HCT116 (cell line): ENCODE measurements at regions not wholly inside any gene's neighbourhood (a gene's known extent, or its start where the extent isn't known, plus 50 kb on each side); places are given as distances from the start of the nearest gene placed in this dataset.

ENCODE experiments used
- ATAC-seq: fragments of 200-7000 bp; cut with Tn5 transposase; 2 replicates; pipeline ENCODE4 v1.9.1; 2020; ENCODE audit warnings: mild to moderate bottlenecking, moderate library complexity
- BruUV-seq: library from RNA; stranded (reverse); fragments of 400-500 nt; replicated peaks from 2 replicates; lab custom pipeline; 2021; lab: Mats Ljungman, UMichigan
- CTCF ChIA-PET: fragments of 300-600 bp; sonication (Branson Sonifier 250); formaldehyde crosslinking; loops from one replicate; lab custom pipeline; 2021; ENCODE audit warnings: antibody characterized with exemption; lab: Charles Lee
- POLR2A ChIA-PET: fragments of 300-600, 350-600 bp; sonication (Branson Sonifier 250); formaldehyde crosslinking; loops from one replicate; lab custom pipeline; 2021; ENCODE audit warnings: antibody characterized with exemption; lab: Charles Lee
- RAD21 ChIA-PET, 2 experiments: fragments of 300-600 bp; sonication (Branson Sonifier 250); formaldehyde crosslinking; loops; one replicate each; lab custom pipeline; 2023; ENCODE audit warnings: low total read pairs in 2 of 2; ENCODE audit not compliant: uncharacterized antibody in 2 of 2, unreplicated experiment in 2 of 2, low non-redundant PET in 1 of 2; lab: Charles Lee
- DNase-seq: peaks from one replicate; pipeline ENCODE4 v3.0.0-alpha.2; 2010; ENCODE audit warnings: low read depth, low spot score
- H2AFZ ChIP-seq: fragments of 200-600 bp; shearing (Covaris generic), sonication (generic); 2 replicates; pipeline ENCODE4 v1.6.1; 2017; ENCODE audit warnings: low read depth, mixed run types, mixed read lengths, antibody characterized with exemption, low read length; ENCODE audit not compliant: poor library complexity, severe bottlenecking
- H3K27ac ChIP-seq: 2 replicates; pipeline ENCODE4 v1.5.1; 2012; ENCODE audit warnings: low read depth, low read length
- H3K27me3 ChIP-seq: fragments of 200-600 bp; sonication (generic); 2 replicates; pipeline ENCODE4 v1.6.1; 2016; ENCODE audit warnings: mixed run types, low read length, mixed read lengths; ENCODE audit not compliant: insufficient read depth
- H3K36me3 ChIP-seq, 2 experiments: fragments of 200-500 bp in 1 of 2; fragments of 200-600 bp in 1 of 2; sonication (Bioruptor generic) in 1 of 2; sonication (generic) in 1 of 2; 2 replicates each; pipeline versions ENCODE4 v1.5.1 to v1.6.1; 2014 to 2016; ENCODE audit warnings: low read length in 2 of 2, inconsistent platforms in 1 of 2, mixed read lengths in 1 of 2, mixed run types in 1 of 2; ENCODE audit not compliant: insufficient read depth in 2 of 2, control insufficient read depth in 1 of 2
- H3K4me1 ChIP-seq, 2 experiments: fragments of 200-600 bp in 1 of 2; sonication (generic) in 1 of 2; 2 replicates each; pipeline versions ENCODE4 v1.5.1 to v1.6.1; 2012 to 2017; ENCODE audit warnings: low read length in 2 of 2, inconsistent platforms in 1 of 2, mild to moderate bottlenecking in 1 of 2, mixed read lengths in 1 of 2, mixed run types in 1 of 2, moderate library complexity in 1 of 2; ENCODE audit not compliant: insufficient read depth in 2 of 2, control insufficient read depth in 1 of 2
- H3K4me2 ChIP-seq: fragments of 200-600 bp; sonication (generic); 2 replicates; pipeline ENCODE4 v1.6.1; 2017; ENCODE audit warnings: mixed run types, low read length, mixed read lengths
- H3K4me3 ChIP-seq, 2 experiments: fragments of 200-600 bp in 1 of 2; sonication (generic) in 1 of 2; replicated peaks in 1 of 2; 2 replicates each; pipeline ENCODE4 v1.5.1; 2011 to 2016; ENCODE audit warnings: low read length in 2 of 2, control low read depth in 1 of 2, low read depth in 1 of 2, mild to moderate bottlenecking in 1 of 2, mixed read lengths in 1 of 2, mixed run types in 1 of 2
- H3K79me2 ChIP-seq: fragments of 200-600 bp; sonication (generic); 2 replicates; pipeline ENCODE4 v1.6.1; 2017; ENCODE audit warnings: mild to moderate bottlenecking, mixed run types, low read length, moderate library complexity, mixed read lengths; ENCODE audit not compliant: insufficient read depth
- H3K9ac ChIP-seq: fragments of 200-600 bp; sonication (generic); 2 replicates; pipeline ENCODE4 v1.6.1; 2016; ENCODE audit warnings: low read length, mixed read lengths
- H3K9me2 ChIP-seq: fragments of 200-600 bp; sonication (generic), shearing (Covaris generic); 2 replicates; pipeline ENCODE4 v1.6.1; 2017; ENCODE audit warnings: mixed run types, mild to moderate bottlenecking, moderate library complexity; ENCODE audit not compliant: insufficient read depth
- H3K9me3 ChIP-seq, 2 experiments: fragments of 200-500 bp in 1 of 2; fragments of 200-600 bp in 1 of 2; sonication (Bioruptor generic) in 1 of 2; sonication (generic) in 1 of 2; 2 replicates each; pipeline ENCODE4 v1.6.1; 2014 to 2017; ENCODE audit warnings: low read length in 2 of 2, mixed read lengths in 2 of 2, inconsistent platforms in 1 of 2, low read depth in 1 of 2, mild to moderate bottlenecking in 1 of 2, mixed run types in 1 of 2, moderate library complexity in 1 of 2; ENCODE audit not compliant: control insufficient read depth in 1 of 2, insufficient read depth in 1 of 2
- H4K20me1 ChIP-seq: fragments of 200-600 bp; sonication (generic), shearing (Covaris generic); 2 replicates; pipeline ENCODE4 v1.6.1; 2017; ENCODE audit warnings: mixed run types, mild to moderate bottlenecking, moderate library complexity; ENCODE audit not compliant: insufficient read depth
- CBX3 ChIP-seq: IDR thresholded peaks from 2 replicates; pipeline ENCODE4 v1.6.1; 2012; ENCODE audit warnings: low read depth
- CEBPB ChIP-seq: IDR thresholded peaks from 2 replicates; pipeline ENCODE4 v1.6.1; 2012; ENCODE audit warnings: low read depth
- CTCF ChIP-seq, 3 experiments: fragments of 200-600 bp in 1 of 3; sonication (generic) in 1 of 3; IDR thresholded peaks in 2 of 3; conservative IDR thresholded peaks in 1 of 3; 2 replicates each; pipeline ENCODE4 v1.5.1; 2012 to 2017; ENCODE audit warnings: low read depth in 2 of 3, low read length in 2 of 3, antibody characterized with exemption in 1 of 3, borderline replicate concordance in 1 of 3, control low read depth in 1 of 3, mild to moderate bottlenecking in 1 of 3, mixed read lengths in 1 of 3, mixed run types in 1 of 3, moderate library complexity in 1 of 3; ENCODE audit not compliant: insufficient read depth in 1 of 3
- EGR1 ChIP-seq: IDR thresholded peaks from 2 replicates; pipeline ENCODE4 v1.6.1; 2012; ENCODE audit warnings: low read depth
- EZH2phosphoT487 ChIP-seq: fragments of 200-600 bp; IDR thresholded peaks from 2 replicates; pipeline ENCODE4 v1.6.1; 2018; ENCODE audit warnings: antibody characterized with exemption, borderline replicate concordance
- FOSL1 ChIP-seq: IDR thresholded peaks from 2 replicates; pipeline ENCODE4 v1.6.1; 2012; ENCODE audit warnings: low read depth
- POLR2A ChIP-seq: IDR thresholded peaks from 2 replicates; pipeline ENCODE4 v1.7.0; 2011; ENCODE audit warnings: borderline replicate concordance; ENCODE audit not compliant: insufficient read depth, insufficient read length; ENCODE audit errors: extremely low read depth
- POLR2AphosphoS5 ChIP-seq: IDR thresholded peaks from 2 replicates; pipeline ENCODE4 v1.6.1; 2011; ENCODE audit warnings: mild to moderate bottlenecking, low read depth, low read length, moderate library complexity
- RAD21 ChIP-seq: IDR thresholded peaks from 2 replicates; pipeline ENCODE4 v1.6.1; 2012; ENCODE audit warnings: low read depth, mild to moderate bottlenecking
- REST ChIP-seq: IDR thresholded peaks from 2 replicates; pipeline ENCODE4 v1.6.1; 2012; ENCODE audit warnings: low read depth
- SIN3A ChIP-seq: IDR thresholded peaks from 2 replicates; pipeline ENCODE4 v1.6.1; 2012; ENCODE audit warnings: low read depth
- SP1 ChIP-seq: IDR thresholded peaks from 2 replicates; pipeline ENCODE4 v1.6.1; 2012; ENCODE audit warnings: low read depth
- SRF ChIP-seq: IDR thresholded peaks from 2 replicates; pipeline ENCODE4 v1.6.1; 2012; ENCODE audit warnings: low read depth
- ZFX ChIP-seq: fragments of 450-650 bp; IDR thresholded peaks from 2 replicates; pipeline ENCODE4 v1.6.1; 2017
- intact Hi-C: fragments of 100-400 bp; cut with micrococcal nuclease; formaldehyde crosslinking; loops from 2 replicates; pipeline ENCODE4 v1.10.0; 2022
- TF ChIP-seq, protein P1 (sequence below): IDR thresholded peaks from 2 replicates; pipeline ENCODE4 v1.6.1; 2012
- TF ChIP-seq, protein P2 (sequence below): IDR thresholded peaks from 2 replicates; pipeline ENCODE4 v1.6.1; 2012
- TF ChIP-seq, protein P3 (sequence below): IDR thresholded peaks from 2 replicates; pipeline ENCODE4 v1.6.1; 2011; ENCODE audit warnings: mild to moderate bottlenecking, low read length, moderate library complexity; ENCODE audit not compliant: insufficient replicate concordance; ENCODE audit errors: extremely low read depth

DNA sequence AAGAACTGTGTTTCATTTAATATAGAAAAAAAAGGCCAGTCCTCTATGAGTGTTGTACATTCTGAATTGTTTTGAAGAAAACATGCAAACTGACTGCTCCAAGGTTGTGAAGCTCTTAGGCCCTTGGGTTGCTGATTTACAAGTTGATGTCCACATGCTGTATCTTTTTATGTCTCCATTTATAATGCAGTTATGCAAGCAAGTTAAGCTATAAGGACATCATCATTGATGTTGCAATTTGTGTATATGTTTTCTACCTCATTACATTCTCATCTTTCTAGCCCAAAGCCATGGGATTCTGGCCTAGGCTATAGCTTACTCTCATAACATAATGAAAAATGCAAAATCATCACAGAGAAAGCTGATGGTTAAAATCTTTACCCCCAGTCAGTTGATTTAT lies 245.7 kb upstream of the AGTR1 start:
- H3K27me3 ChIP-seq, result no peaks in the 10 kb centered on the region
- no peaks in the 10 kb centered on the region for H3K9me2 ChIP-seq
- H3K79me2 ChIP-seq, result no peaks in the 10 kb centered on the region
- no peaks in the 10 kb centered on the region for H3K9me3 ChIP-seq
- no peak overlapping the region for H3K4me2 ChIP-seq
- no TSS peak for BruUV-seq
- ChIA-PET POLR2A (no interaction called here), CTCF (no interaction called here), RAD21 (no interaction called here)
- H3K36me3 ChIP-seq, result no peaks in the 10 kb centered on the region
- ATAC-seq (no peak), DNase-seq (no peak)
- no peaks in the 10 kb centered on the region for H4K20me1 ChIP-seq
- H3K27ac ChIP-seq, result no peak overlapping the region
- H2AFZ ChIP-seq, result no peak overlapping the region
- peaks cover 0 to 4% of the 10 kb centered on the region in 2 experiments; a peak in 1 of 4 replicates for H3K4me1 ChIP-seq
- intact Hi-C loops, result no loop called here
- no peak overlapping the region for H3K9ac ChIP-seq
- TF ChIP-seq FOSL1 (no peak), CTCF (IDR thresholded peaks at IDR 0.05 in 2 of 3, conservative IDR thresholded peaks at IDR 0.05 in 1 of 3; ENCODE audit: borderline replicate concordance in 1 of 3, insufficient read depth in 1 of 3, low read depth in 2 of 3, low read length in 2 of 3) (no peak), EZH2phosphoT487 (no peak), RAD21 (no peak), SRF (no peak), REST (no peak), ZFX (no peak), POLR2AphosphoS5 (no peak), POLR2A (no peak), CBX3 (no peak), SP1 (no peak), SIN3A (no peak), EGR1 (no peak), CEBPB (no peak)
- TF ChIP-seq, protein P1, sequence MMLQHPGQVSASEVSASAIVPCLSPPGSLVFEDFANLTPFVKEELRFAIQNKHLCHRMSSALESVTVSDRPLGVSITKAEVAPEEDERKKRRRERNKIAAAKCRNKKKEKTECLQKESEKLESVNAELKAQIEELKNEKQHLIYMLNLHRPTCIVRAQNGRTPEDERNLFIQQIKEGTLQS, result no peak
- TF ChIP-seq, protein P2, sequence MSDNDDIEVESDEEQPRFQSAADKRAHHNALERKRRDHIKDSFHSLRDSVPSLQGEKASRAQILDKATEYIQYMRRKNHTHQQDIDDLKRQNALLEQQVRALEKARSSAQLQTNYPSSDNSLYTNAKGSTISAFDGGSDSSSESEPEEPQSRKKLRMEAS, result no peak
- TF ChIP-seq, protein P3, sequence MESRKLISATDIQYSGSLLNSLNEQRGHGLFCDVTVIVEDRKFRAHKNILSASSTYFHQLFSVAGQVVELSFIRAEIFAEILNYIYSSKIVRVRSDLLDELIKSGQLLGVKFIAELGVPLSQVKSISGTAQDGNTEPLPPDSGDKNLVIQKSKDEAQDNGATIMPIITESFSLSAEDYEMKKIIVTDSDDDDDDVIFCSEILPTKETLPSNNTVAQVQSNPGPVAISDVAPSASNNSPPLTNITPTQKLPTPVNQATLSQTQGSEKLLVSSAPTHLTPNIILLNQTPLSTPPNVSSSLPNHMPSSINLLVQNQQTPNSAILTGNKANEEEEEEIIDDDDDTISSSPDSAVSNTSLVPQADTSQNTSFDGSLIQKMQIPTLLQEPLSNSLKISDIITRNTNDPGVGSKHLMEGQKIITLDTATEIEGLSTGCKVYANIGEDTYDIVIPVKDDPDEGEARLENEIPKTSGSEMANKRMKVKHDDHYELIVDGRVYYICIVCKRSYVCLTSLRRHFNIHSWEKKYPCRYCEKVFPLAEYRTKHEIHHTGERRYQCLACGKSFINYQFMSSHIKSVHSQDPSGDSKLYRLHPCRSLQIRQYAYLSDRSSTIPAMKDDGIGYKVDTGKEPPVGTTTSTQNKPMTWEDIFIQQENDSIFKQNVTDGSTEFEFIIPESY, result no peak
- H3K4me3 ChIP-seq, result no peak overlapping the region
